PC-9 (cell line): ENCODE measurements at regions not wholly inside any gene's neighbourhood (a gene's known extent, or its start where the extent isn't known, plus 50 kb on each side); places are given as distances from the start of the nearest gene placed in this dataset.
A peak's percentile ranks its signal among the peaks of the same experiment; 100 is the strongest.

ENCODE experiments used
- BruUV-seq: library from RNA; stranded (reverse); fragments of 400-500 nt; replicated peaks from 2 replicates; lab custom pipeline; 2021; lab: Mats Ljungman, UMichigan
- CTCF ChIA-PET: fragments of 300-600 bp; sonication (Branson Sonifier 250); formaldehyde crosslinking; loops from one replicate; lab custom pipeline; 2022; ENCODE audit warnings: antibody characterized with exemption; lab: Charles Lee
- POLR2A ChIA-PET: fragments of 300-600 bp; sonication (Branson Sonifier 250); formaldehyde crosslinking; loops from one replicate; lab custom pipeline; 2022; ENCODE audit warnings: antibody characterized with exemption; ENCODE audit not compliant: unreplicated experiment; lab: Charles Lee
- DNase-seq, 2 experiments: peaks; one replicate each; pipeline versions ENCODE4 v3.0.0 to v3.0.0-alpha.2; 2015 to 2022; ENCODE audit warnings: mixed read lengths in 1 of 2
- H2AFZ ChIP-seq: fragments of 200-600 bp; sonication (generic); 2 replicates; pipeline ENCODE4 v1.8.1; 2017; ENCODE audit warnings: antibody characterized with exemption
- H3F3A ChIP-seq: fragments of 200-600 bp; sonication (generic); 2 replicates; pipeline ENCODE4 v1.8.1; 2017; ENCODE audit warnings: antibody characterized with exemption, mild to moderate bottlenecking, low read depth; ENCODE audit not compliant: insufficient read depth
- H3K27ac ChIP-seq: fragments of 200-600 bp; sonication (generic); 2 replicates; pipeline ENCODE4 v1.6.1; 2016; ENCODE audit warnings: mixed run types
- H3K27me3 ChIP-seq: fragments of 200-600 bp; sonication (generic); 2 replicates; pipeline ENCODE4 v1.6.1; 2016; ENCODE audit warnings: low read depth, mixed run types; ENCODE audit not compliant: insufficient read depth
- H3K36me3 ChIP-seq: fragments of 200-600 bp; sonication (generic); 2 replicates; pipeline ENCODE4 v1.6.1; 2016; ENCODE audit warnings: low read depth, mixed run types
- H3K4me1 ChIP-seq: fragments of 200-600 bp; sonication (generic); replicated peaks from 2 replicates; pipeline ENCODE4 v1.6.1; 2016; ENCODE audit warnings: mixed run types; ENCODE audit not compliant: insufficient read depth
- H3K4me2 ChIP-seq: fragments of 200-600 bp; sonication (generic); 2 replicates; pipeline ENCODE4 v1.6.1; 2017; ENCODE audit warnings: mixed run types
- H3K4me3 ChIP-seq: fragments of 200-600 bp; sonication (generic); 2 replicates; pipeline ENCODE4 v1.6.1; 2016; ENCODE audit warnings: mixed run types
- H3K79me2 ChIP-seq: fragments of 200-600 bp; sonication (generic); 2 replicates; pipeline ENCODE4 v1.6.1; 2017; ENCODE audit warnings: low read depth, mixed run types
- H3K9me2 ChIP-seq: fragments of 200-600 bp; sonication (generic); 2 replicates; pipeline ENCODE4 v1.8.1; 2017; ENCODE audit warnings: mild to moderate bottlenecking; ENCODE audit not compliant: insufficient read depth
- H3K9me3 ChIP-seq: fragments of 200-600 bp; sonication (generic); 2 replicates; pipeline ENCODE4 v1.8.1; 2016; ENCODE audit warnings: low read depth; ENCODE audit not compliant: insufficient read depth
- H4K20me1 ChIP-seq: fragments of 200-600 bp; sonication (generic); 2 replicates; pipeline ENCODE4 v1.8.1; 2017; ENCODE audit not compliant: insufficient read depth
- CTCF ChIP-seq: fragments of 200-600 bp; sonication (generic); conservative IDR thresholded peaks from 2 replicates; pipeline ENCODE4 v1.6.1; 2017; ENCODE audit warnings: mixed run types, antibody characterized with exemption, mild to moderate bottlenecking, moderate library complexity
- EZH2 ChIP-seq: fragments of 200-600 bp; sonication (generic); IDR thresholded peaks from 2 replicates; pipeline ENCODE4 v1.8.0; 2017; ENCODE audit warnings: antibody characterized with exemption, low read depth
- intact Hi-C: fragments of 100-400 bp; cut with micrococcal nuclease; formaldehyde crosslinking; loops from one replicate; pipeline ENCODE4 v1.10.0; 2022; ENCODE audit not compliant: unreplicated experiment

GRCh38 chr1:96955307-96956012 lies 233.9 kb downstream of the PTBP2 start:
- no peak overlapping the region for H2AFZ ChIP-seq
- no peaks in the 10 kb centered on the region for H3K27me3 ChIP-seq
- no peak for TF ChIP-seq CTCF
- no peak for TF ChIP-seq EZH2
- no peaks in the 10 kb centered on the region for H3K9me2 ChIP-seq
- H3K36me3 ChIP-seq = no peaks in the 10 kb centered on the region
- H3K4me2 ChIP-seq = no peak overlapping the region
- no peaks in the 10 kb centered on the region for H4K20me1 ChIP-seq
- no TSS peak for BruUV-seq
- no peak for DNase-seq
- H3K4me1 ChIP-seq = no peaks in the 10 kb centered on the region
- ChIA-PET CTCF (no interaction called here), POLR2A (no interaction called here)
- H3F3A ChIP-seq = no peaks in the 10 kb centered on the region
- intact Hi-C loops = no loop called here
- no peaks in the 10 kb centered on the region for H3K9me3 ChIP-seq
- no peak overlapping the region for H3K27ac ChIP-seq
- no peak overlapping the region for H3K4me3 ChIP-seq
- no peaks in the 10 kb centered on the region for H3K79me2 ChIP-seq

- POLR2A ChIA-PET = no interaction called here
- no TSS peak for BruUV-seq
Measured at GRCh38 chr1:96962216-96962615, 240.6 kb downstream of the PTBP2 start.

GRCh38 chr1:96962751-96963211 lies 241.2 kb downstream of the PTBP2 start:
- 0 out of 2 replicates have a peak, but pooled peaks cover 3% of the 10 kb centered on the region for H3K4me1 ChIP-seq

More at GRCh38 chr1:96962216-96962615, 240.6 kb downstream of the PTBP2 start:
- H3K4me2 ChIP-seq = no peak overlapping the region
- H3K4me3 ChIP-seq = no peak overlapping the region
- H3K27me3 ChIP-seq = no peaks in the 10 kb centered on the region
- CTCF ChIA-PET = no interaction called here
- TF ChIP-seq EZH2 = no peak
- TF ChIP-seq CTCF = no peak
- intact Hi-C loops = loop anchor here (10.0 kb wide), 2 partner anchors 233 to 963 kb away; partner anchors contain the start of gene DPYD
- H3K9me3 ChIP-seq = no peaks in the 10 kb centered on the region
- H3K27ac ChIP-seq = no peak overlapping the region
- no peaks in the 10 kb centered on the region for H3F3A ChIP-seq
- peak in 1 of 2 experiments; percentile 16 for DNase-seq
- H2AFZ ChIP-seq = no peak overlapping the region
- H4K20me1 ChIP-seq = no peaks in the 10 kb centered on the region
- H3K36me3 ChIP-seq = no peaks in the 10 kb centered on the region
- H3K9me2 ChIP-seq = no peaks in the 10 kb centered on the region
- 0 out of 2 replicates have a peak, but pooled peaks cover 3% of the 10 kb centered on the region for H3K4me1 ChIP-seq
- H3K79me2 ChIP-seq = no peaks in the 10 kb centered on the region

More at GRCh38 chr1:96962751-96963211, 241.2 kb downstream of the PTBP2 start:
- no peaks in the 10 kb centered on the region for H3K36me3 ChIP-seq
- no peaks in the 10 kb centered on the region for H3K9me2 ChIP-seq
- no peak overlapping the region for H3K4me3 ChIP-seq
- H3K27ac ChIP-seq = no peak overlapping the region
- no peaks in the 10 kb centered on the region for H3F3A ChIP-seq
- DNase-seq = peak; percentile 3 to 64
- H3K4me2 ChIP-seq = no peak overlapping the region
- CTCF ChIA-PET = interaction anchor here (0.6 kb wide), 1 partner anchor 563 kb away, joined by 7 read pairs; no protein-coding TSS in a partner anchor
- TF ChIP-seq EZH2 = no peak
- no peaks in the 10 kb centered on the region for H3K79me2 ChIP-seq
- no TSS peak for BruUV-seq
- no peaks in the 10 kb centered on the region for H3K27me3 ChIP-seq
- intact Hi-C loops = loop anchor here (10.0 kb wide), 2 partner anchors 232 to 962 kb away; partner anchors contain the start of gene DPYD
- no peak overlapping the region for H2AFZ ChIP-seq
- no peaks in the 10 kb centered on the region for H3K9me3 ChIP-seq
- no peaks in the 10 kb centered on the region for H4K20me1 ChIP-seq
- POLR2A ChIA-PET = no interaction called here
